Esophagus squamous epithelium (tissue), 4 donors: ENCODE measurements at regions not wholly inside any gene's neighbourhood (a gene's known extent, or its start where the extent isn't known, plus 50 kb on each side); places are given as distances from the start of the nearest gene placed in this dataset.

Experiments
- POLR2A ChIP-seq, 4 donors: fragments of 450-650 bp; IDR thresholded peaks; one replicate each; pipeline ENCODE4 v1.6.1; 2017; ENCODE audit warnings: antibody characterized with exemption in 4 of 4, mild to moderate bottlenecking in 4 of 4, moderate library complexity in 3 of 4
- TF ChIP-seq, protein P1 (sequence below), 6 experiments: fragments of 450-650 bp in 4 of 6; fragments of 200-600 bp in 2 of 6; sonication (generic) in 2 of 6; IDR thresholded peaks; one replicate each; pipeline ENCODE4 v1.5.1; 2016 to 2019; ENCODE audit warnings: antibody characterized with exemption in 6 of 6, mild to moderate bottlenecking in 4 of 6, moderate library complexity in 4 of 6

DNA sequence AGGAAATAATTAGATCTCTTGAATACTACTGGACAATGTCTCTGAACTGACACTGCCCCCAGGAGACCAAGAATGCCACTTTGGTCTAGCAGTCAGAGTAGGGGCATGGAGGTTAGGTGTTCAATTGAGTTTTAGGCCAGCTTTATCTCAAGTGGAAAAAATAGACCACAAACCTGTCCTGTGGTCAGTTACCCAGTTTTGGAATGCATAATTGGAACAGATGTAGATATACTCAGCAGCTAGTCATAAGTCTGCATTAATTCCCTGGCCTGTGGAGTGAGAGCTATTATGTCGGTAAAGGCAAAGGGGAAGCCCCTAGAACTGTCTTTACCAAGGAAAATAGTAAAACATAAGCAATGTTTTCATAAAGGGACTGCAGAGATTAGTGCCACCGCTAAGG is 587.7 kb downstream of the GLUD2 start:
- TF ChIP-seq, protein P1, sequence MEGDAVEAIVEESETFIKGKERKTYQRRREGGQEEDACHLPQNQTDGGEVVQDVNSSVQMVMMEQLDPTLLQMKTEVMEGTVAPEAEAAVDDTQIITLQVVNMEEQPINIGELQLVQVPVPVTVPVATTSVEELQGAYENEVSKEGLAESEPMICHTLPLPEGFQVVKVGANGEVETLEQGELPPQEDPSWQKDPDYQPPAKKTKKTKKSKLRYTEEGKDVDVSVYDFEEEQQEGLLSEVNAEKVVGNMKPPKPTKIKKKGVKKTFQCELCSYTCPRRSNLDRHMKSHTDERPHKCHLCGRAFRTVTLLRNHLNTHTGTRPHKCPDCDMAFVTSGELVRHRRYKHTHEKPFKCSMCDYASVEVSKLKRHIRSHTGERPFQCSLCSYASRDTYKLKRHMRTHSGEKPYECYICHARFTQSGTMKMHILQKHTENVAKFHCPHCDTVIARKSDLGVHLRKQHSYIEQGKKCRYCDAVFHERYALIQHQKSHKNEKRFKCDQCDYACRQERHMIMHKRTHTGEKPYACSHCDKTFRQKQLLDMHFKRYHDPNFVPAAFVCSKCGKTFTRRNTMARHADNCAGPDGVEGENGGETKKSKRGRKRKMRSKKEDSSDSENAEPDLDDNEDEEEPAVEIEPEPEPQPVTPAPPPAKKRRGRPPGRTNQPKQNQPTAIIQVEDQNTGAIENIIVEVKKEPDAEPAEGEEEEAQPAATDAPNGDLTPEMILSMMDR (IDR thresholded peaks at IDR 0.05) = no peak
- TF ChIP-seq POLR2A (IDR thresholded peaks at IDR 0.05) = no peak
